B cell (primary cell): ENCODE measurements at regions not wholly inside any gene's neighbourhood (a gene's known extent, or its start where the extent isn't known, plus 50 kb on each side); places are given as distances from the start of the nearest gene placed in this dataset.

Experiments
- ATAC-seq: fragments of 200-7000 bp; cut with Tn5 transposase; one replicate; pipeline ENCODE4 v1.10.0; 2021; ENCODE audit warnings: low read depth, mild to moderate bottlenecking, moderate number of reproducible peaks, moderate library complexity
- CTCF ChIA-PET: fragments of 350-600 bp; sonication (Branson Sonifier 250); formaldehyde crosslinking; loops from one replicate; lab custom pipeline; 2021; ENCODE audit warnings: antibody characterized with exemption, inconsistent platforms; lab: Charles Lee
- POLR2A ChIA-PET: fragments of 350-600 bp; sonication (Branson Sonifier 250); formaldehyde crosslinking; loops from one replicate; lab custom pipeline; 2021; ENCODE audit warnings: antibody characterized with exemption; lab: Charles Lee
- DNase-seq: peaks from one replicate; pipeline ENCODE4 v3.0.0; 2013
- H2AFZ ChIP-seq: 2 replicates; pipeline ENCODE4 v1.6.1; 2012; ENCODE audit warnings: mild to moderate bottlenecking, low read depth, low read length; ENCODE audit not compliant: insufficient read depth, poor library complexity, severe bottlenecking
- H3K27ac ChIP-seq, 2 donors: 1 replicate in 1 of 2; 2 replicates in 1 of 2; pipeline ENCODE4 v1.5.1; 2012 to 2013; ENCODE audit warnings: low read length in 2 of 2, mild to moderate bottlenecking in 2 of 2, moderate library complexity in 1 of 2
- H3K27me3 ChIP-seq, 4 experiments: fragments of 200-600 bp in 1 of 4; sonication (generic) in 1 of 4; replicated peaks in 1 of 4; 1 replicate in 2 of 4; 2 replicates in 2 of 4; pipeline versions ENCODE4 v1.6.1 to v1.7.0; 2013 to 2016; ENCODE audit warnings: low read length in 3 of 4, mild to moderate bottlenecking in 2 of 4, mixed read lengths in 1 of 4, moderate library complexity in 1 of 4; ENCODE audit not compliant: insufficient read depth in 4 of 4, control insufficient read depth in 3 of 4; ENCODE audit errors: control extremely low read depth in 1 of 4
- H3K36me3 ChIP-seq, 2 experiments: replicated peaks in 1 of 2; 1 replicate in 1 of 2; 2 replicates in 1 of 2; pipeline versions ENCODE4 v1.6.1 to v1.7.1; 2013; ENCODE audit warnings: low read length in 1 of 2; ENCODE audit not compliant: insufficient read depth in 2 of 2, control insufficient read depth in 1 of 2; ENCODE audit errors: control extremely low read depth in 1 of 2, extremely low read depth in 1 of 2
- H3K4me1 ChIP-seq, 2 donors: fragments of 200-600 bp in 1 of 2; sonication (generic) in 1 of 2; 1 replicate in 1 of 2; 2 replicates in 1 of 2; pipeline versions ENCODE4 v1.5.1 to v1.6.1; 2013 to 2017; ENCODE audit warnings: low read length in 2 of 2; ENCODE audit not compliant: control insufficient read depth in 2 of 2, insufficient read depth in 2 of 2
- H3K4me2 ChIP-seq: replicated peaks from 2 replicates; pipeline ENCODE3; 2012; ENCODE audit warnings: mild to moderate bottlenecking, low read depth, low read length; ENCODE audit not compliant: poor library complexity, severe bottlenecking
- H3K4me3 ChIP-seq, 5 experiments: fragments of 200-600 bp in 1 of 5; sonication (generic) in 1 of 5; 1 replicate in 3 of 5; 2 replicates in 2 of 5; pipeline versions ENCODE4 v1.5.1 to v1.7.0; 2011 to 2016; ENCODE audit warnings: low read length in 4 of 5, mild to moderate bottlenecking in 4 of 5, low read depth in 2 of 5, control low read depth in 1 of 5, moderate library complexity in 1 of 5; ENCODE audit not compliant: insufficient read depth in 1 of 5; ENCODE audit errors: control extremely low read depth in 1 of 5, extremely low read depth in 1 of 5
- H3K79me2 ChIP-seq: fragments of 200-600 bp; sonication (generic); one replicate; pipeline ENCODE4 v1.6.0; 2016; ENCODE audit warnings: low read length; ENCODE audit not compliant: control insufficient read depth, insufficient read depth
- H3K9ac ChIP-seq: fragments of 200-600 bp; sonication (generic); 2 replicates; pipeline ENCODE4 v1.6.1; 2017; ENCODE audit warnings: mild to moderate bottlenecking, low read length, moderate library complexity
- H3K9me3 ChIP-seq, 3 donors: one replicate each; pipeline versions ENCODE4 v1.6.1 to v1.7.1; 2013; ENCODE audit warnings: low read length in 2 of 3; ENCODE audit not compliant: control insufficient read depth in 2 of 3, insufficient read depth in 1 of 3; ENCODE audit errors: control extremely low read depth in 1 of 3
- H4K20me1 ChIP-seq: 2 replicates; pipeline ENCODE4 v1.6.0; 2012; ENCODE audit warnings: mild to moderate bottlenecking, low read length; ENCODE audit not compliant: insufficient read depth, control insufficient read depth, poor library complexity, severe bottlenecking
- H3K27ac Mint-ChIP-seq: one replicate; pipeline ENCODE4 v1.8.0; 2021; ENCODE audit warnings: mixed read lengths
- H3K27me3 Mint-ChIP-seq: one replicate; pipeline ENCODE4 v1.8.0; 2021; ENCODE audit warnings: mixed read lengths
- H3K4me1 Mint-ChIP-seq: one replicate; pipeline ENCODE4 v1.8.0; 2021; ENCODE audit warnings: mixed read lengths
- H3K4me3 Mint-ChIP-seq: one replicate; pipeline ENCODE4 v1.8.0; 2021; ENCODE audit warnings: mixed read lengths
- H3K9me3 Mint-ChIP-seq: one replicate; pipeline ENCODE4 v1.8.0; 2022; ENCODE audit warnings: mixed read lengths; ENCODE audit not compliant: insufficient read depth
- CTCF ChIP-seq: fragments of 200-600 bp; IDR thresholded peaks from one replicate; pipeline ENCODE4 v1.8.0; 2022; ENCODE audit warnings: antibody characterized with exemption, mild to moderate bottlenecking
- EZH2 ChIP-seq: IDR thresholded peaks from 2 replicates; pipeline ENCODE4 v1.6.1; 2012; ENCODE audit warnings: borderline replicate concordance, low read depth, mild to moderate bottlenecking, moderate library complexity, low read length; ENCODE audit not compliant: insufficient read depth, poor library complexity, severe bottlenecking
- intact Hi-C: fragments of 100-400 bp; cut with micrococcal nuclease; formaldehyde crosslinking; loops from one replicate; pipeline ENCODE4 v1.10.0; 2022

DNA sequence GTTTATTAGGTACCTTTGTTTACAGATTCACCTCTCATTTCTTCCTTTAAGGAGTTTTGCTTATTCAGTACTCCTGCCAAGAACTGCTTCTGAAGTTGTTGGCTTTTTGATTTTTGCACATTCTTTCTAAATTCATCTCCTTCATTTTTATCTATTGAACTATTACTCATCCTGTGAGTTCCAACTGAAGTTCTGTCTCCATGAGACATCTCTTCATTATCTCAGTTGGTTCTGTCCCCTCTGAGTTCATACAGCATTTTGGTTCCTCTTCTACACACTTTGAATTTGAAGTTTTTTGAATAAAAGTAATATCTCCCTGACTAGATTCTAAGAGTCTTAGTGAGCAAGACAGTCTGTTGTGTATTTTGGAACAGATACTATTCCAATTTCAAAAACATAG lies 299.7 kb downstream of the OTOL1 start:
- Histone ChIP-seq H4K20me1 (no peaks in the 10 kb centered on the region), H3K4me1 (no peaks in the 10 kb centered on the region), H3K36me3 (no peaks in the 10 kb centered on the region), H3K27me3 (no peaks in the 10 kb centered on the region), H3K4me2 (no peak overlapping the region), H3K4me3 (no peak overlapping the region), H3K9me3 (no peaks in the 10 kb centered on the region), H3K27ac (no peak overlapping the region), H3K9ac (no peak overlapping the region), H3K79me2 (no peaks in the 10 kb centered on the region), H2AFZ (no peak overlapping the region)
- POLR2A ChIA-PET = no interaction called here
- intact Hi-C loops = no loop called here
- Mint-ChIP-seq H3K4me3 (no peak overlapping the region), H3K27ac (no peak overlapping the region), H3K27me3 (no peaks in the 10 kb centered on the region), H3K9me3 (no peaks in the 10 kb centered on the region), H3K4me1 (no peaks in the 10 kb centered on the region)
- DNase-seq (no peak), ATAC-seq (no peak)
- no peak for TF ChIP-seq EZH2
- TF ChIP-seq CTCF = no peak
- CTCF ChIA-PET = no interaction called here

GRCh38 chr3:161796780-161797179 lies 300.2 kb downstream of the OTOL1 start:
- no peak for DNase-seq

More at GRCh38 chr3:161796780-161797179, 300.2 kb downstream of the OTOL1 start:
- Mint-ChIP-seq H3K27me3 (no peaks in the 10 kb centered on the region), H3K27ac (no peak overlapping the region), H3K4me3 (no peak overlapping the region), H3K4me1 (no peaks in the 10 kb centered on the region), H3K9me3 (no peaks in the 10 kb centered on the region)
- Histone ChIP-seq H3K27me3 (no peaks in the 10 kb centered on the region), H3K36me3 (no peaks in the 10 kb centered on the region), H3K27ac (no peak overlapping the region), H3K4me1 (no peaks in the 10 kb centered on the region), H3K9ac (no peak overlapping the region), H3K9me3 (no peaks in the 10 kb centered on the region), H3K79me2 (no peaks in the 10 kb centered on the region), H3K4me3 (no peak overlapping the region), H4K20me1 (no peaks in the 10 kb centered on the region), H3K4me2 (no peak overlapping the region), H2AFZ (no peak overlapping the region)
- no peak for TF ChIP-seq CTCF
- TF ChIP-seq EZH2 = no peak
- intact Hi-C loops = no loop called here
- POLR2A ChIA-PET = no interaction called here
- no peak for ATAC-seq
- CTCF ChIA-PET = no interaction called here
